ENCODE measurements at regions not wholly inside any gene's neighbourhood (a gene's known extent, or its start where the extent isn't known, plus 50 kb on each side); places are given as distances from the start of the nearest gene placed in this dataset.
"Not testable (repeated sequence)": the region's sequence is repeated elsewhere in the genome, so short reads cannot be mapped to it uniquely, and the experiment has no call there.

GRCh38 chr13:48808683-48809082 is 155.0 kb downstream of the CYSLTR2 start:
- DNase-seq (ENCODE audit: low read depth), result no peak

DNA sequence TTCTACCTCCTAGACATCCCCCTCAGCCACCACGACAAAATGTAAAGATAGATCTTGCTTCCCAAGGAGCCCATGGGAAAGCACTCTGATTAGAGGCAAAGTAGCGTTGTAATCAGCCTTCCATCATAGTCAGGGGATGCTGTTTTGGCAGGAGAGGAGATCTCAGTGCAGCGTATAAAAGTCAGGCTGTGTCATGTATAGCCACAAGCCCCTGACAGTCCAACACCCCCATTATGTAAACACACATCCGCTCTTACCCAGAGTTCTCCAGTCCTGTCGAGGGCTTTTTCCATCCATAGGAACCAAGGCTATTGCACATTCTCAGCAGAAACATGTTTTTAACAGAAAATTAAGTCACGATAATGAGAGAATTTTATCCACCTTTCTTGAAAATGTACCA is 156.3 kb downstream of the CYSLTR2 start:
- DNase-seq (ENCODE audit: low read depth), result no peak

- DNase-seq (ENCODE audit: low read depth), result no peak
Measured at GRCh38 chr13:48813518-48813917, 159.8 kb downstream of the CYSLTR2 start.

DNA sequence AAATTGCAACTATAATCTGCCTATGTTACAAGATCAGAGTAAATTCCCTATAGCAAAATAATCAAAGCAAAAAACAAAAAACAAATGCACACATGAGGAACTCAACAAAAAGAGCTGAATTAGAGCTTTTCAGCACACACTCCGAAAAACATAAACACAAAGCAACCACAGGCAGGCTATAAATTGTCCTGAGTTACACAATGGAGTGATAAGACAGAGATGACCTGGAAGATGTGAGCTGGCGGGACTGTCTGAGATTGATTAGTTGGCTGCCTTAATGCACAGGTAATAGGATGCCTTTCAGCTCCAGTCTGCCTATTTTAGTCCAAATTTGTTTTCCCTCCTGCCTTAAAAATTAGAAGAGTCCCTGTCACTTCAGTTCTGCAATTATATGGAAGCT is 159.0 kb upstream of the FNDC3A start:
- DNase-seq (ENCODE audit: low read depth), result no peak

DNA sequence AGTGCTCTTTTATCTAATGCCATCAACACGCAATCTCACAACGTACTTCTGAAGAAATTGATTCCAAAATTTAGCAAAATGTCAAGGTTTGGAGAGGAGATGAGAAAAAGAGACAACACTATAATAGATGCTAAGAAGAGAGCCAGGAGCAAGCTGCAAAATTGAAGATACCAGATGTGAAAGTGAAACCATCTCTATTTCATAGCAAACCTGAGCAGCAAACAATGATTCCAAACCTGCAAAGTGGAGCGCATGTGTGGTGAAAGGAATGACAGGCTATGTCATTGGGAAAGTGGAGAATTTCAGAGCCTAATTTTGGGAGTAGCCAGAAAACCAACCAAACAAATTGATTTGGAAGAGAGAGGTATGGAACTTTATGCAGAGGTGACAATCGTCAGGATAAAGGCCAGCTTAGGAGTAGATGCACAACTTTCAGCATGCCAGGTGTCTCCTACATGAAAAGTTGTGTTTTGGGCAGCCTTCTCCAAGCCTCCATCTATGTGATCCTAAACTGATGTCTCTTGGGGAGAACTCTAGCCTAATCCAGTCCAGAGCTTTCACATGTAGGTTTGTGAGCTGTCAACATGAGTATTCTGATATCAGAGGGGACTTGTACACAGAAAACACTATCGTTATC is 158.4 kb upstream of the FNDC3A start:
- no peak for DNase-seq (ENCODE audit: low read depth)

GRCh38 chr13:48818495-48819356 is 157.0 kb upstream of the FNDC3A start:
- peak; percentile 71 for DNase-seq (ENCODE audit: low read depth)

DNA sequence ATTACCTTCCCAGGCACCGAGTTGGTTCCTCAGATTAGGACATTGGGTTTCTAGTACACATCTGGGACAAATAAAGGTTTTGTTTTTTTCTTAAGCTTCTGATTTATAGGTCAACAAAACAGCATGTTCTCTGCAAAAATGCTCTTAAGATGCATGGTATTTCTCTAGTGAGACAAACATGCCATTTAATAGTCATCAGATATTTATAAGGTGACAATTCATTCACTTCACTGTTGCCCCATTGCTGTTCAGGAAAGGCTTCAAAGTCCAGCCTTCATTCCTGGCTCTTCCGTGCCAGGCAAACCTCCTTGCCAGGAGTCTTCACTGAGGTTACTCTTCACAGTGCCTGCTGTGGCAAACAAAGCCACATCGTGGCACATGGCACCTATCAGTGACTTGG is 156.3 kb upstream of the FNDC3A start:
- DNase-seq (ENCODE audit: low read depth), result no peak

- DNase-seq (ENCODE audit: low read depth), result no peak
Measured at GRCh38 chr13:48819899-48820298, 155.8 kb upstream of the FNDC3A start.

GRCh38 chr13:48823526-48823925 is 152.2 kb upstream of the FNDC3A start:
- not testable (repeated sequence) for DNase-seq (ENCODE audit: low read depth)

GRCh38 chr13:48826039-48826438 is 149.7 kb upstream of the FNDC3A start:
- no peak for DNase-seq (ENCODE audit: low read depth)

DNA sequence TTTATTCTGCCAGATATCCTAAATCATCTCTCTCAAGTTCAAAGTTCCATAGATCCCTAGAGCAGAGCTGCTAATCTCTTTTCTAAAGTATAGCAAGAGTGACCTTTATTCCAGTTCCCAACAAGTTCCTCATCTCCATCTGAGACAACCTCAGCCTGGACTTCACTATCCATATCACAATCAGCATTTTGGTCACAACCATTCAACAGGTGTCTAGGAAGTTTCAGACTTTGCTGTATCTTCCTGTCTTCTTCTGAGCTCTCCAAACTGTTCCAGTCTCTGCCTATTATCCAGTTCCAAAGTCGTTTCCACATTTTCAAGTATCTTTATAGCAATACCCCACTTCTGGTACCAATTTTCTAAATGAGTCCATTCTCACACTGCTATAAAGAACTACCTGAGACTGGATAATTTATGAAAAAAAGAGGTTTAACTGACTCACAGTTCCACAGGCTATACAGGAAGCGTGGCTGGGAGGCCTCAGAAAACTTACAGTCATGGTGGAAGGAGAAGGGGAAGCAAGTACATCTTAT is 148.7 kb upstream of the FNDC3A start:
- not testable (repeated sequence) for DNase-seq (ENCODE audit: low read depth)

DNA sequence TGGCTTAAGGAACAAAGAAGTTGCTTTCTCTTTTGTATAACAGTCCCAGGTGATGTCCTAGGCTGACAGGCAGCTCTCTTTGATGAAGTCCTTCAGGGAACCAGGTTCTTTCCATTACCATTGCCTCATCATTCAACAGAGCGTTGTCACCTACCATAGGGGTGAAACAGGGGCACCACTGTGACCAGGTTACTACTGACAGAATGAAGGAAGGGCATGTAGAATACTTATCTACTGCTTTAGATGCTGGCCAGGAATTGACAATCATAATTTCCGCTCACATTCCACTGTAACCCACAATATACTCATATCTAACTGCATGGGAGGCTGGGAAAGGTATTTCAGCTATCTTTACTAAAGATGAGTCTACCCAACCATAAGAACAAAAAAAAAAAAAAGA is 148.0 kb upstream of the FNDC3A start:
- DNase-seq (ENCODE audit: low read depth), result no peak

- no peak for DNase-seq (ENCODE audit: low read depth)
Measured at GRCh38 chr13:48828962-48829411, 146.7 kb upstream of the FNDC3A start.

DNA sequence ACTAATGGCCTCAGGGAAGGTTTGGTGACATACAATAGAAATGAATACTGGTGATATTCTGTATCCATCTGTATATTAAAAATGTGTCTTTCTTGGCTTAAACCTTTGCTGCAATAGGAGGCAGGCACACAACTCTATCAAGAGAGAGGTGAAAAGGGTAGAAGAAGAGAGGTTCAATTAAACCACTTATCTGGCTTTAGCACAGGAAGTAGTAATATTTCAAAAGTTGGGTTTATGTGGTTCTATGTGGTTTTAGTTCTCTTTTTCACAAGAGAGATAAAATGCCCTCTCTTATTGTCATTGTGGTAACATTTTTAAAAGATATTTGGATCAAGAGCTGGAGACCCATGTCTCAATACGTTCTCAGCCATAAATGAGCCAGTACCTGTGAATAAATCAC is 146.2 kb upstream of the FNDC3A start:
- DNase-seq (ENCODE audit: low read depth), result no peak

DNA sequence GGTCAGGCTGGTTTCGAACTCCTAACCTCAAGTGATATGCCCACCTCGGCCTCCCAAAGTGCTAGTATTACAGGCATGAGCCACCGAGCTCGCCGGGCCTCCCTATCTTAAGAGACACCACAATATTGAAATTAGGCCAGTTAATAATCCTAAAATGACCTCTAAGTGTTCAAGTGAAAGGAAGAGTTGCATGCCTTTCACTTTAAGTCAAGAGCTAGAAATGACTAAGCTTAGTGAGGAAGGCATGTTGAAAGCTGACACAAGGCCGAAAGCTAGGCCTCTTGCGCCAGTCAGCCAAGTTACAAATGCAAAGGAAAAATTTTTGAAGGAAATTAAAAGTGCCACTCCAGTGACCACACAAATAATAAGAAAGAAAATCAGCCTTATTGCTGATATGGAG is 144.5 kb upstream of the FNDC3A start:
- no peak for DNase-seq (ENCODE audit: low read depth)

- no peak for DNase-seq (ENCODE audit: low read depth)
Measured at GRCh38 chr13:48833412-48833811, 142.3 kb upstream of the FNDC3A start.

DNA sequence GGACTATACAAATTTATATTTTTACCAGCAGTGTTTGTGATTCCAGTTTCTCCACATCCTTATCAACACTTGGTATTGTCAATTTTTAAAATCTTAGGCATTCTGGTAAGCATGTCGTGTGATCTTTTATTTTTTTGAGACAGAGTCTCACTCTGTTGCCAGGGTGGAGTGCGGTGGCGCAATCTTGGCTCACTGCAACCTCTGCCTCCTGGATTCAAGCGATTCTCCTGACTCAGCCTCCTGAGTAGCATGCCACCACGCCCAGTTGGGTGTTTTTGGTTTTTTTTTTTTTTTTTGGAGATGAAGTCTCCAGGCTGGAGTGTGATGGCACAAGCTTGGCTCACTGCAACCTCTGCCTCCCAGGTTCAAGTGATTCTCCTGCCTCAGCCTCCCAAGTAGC is 140.4 kb upstream of the FNDC3A start:
- not testable (repeated sequence) for DNase-seq (ENCODE audit: low read depth)

DNA sequence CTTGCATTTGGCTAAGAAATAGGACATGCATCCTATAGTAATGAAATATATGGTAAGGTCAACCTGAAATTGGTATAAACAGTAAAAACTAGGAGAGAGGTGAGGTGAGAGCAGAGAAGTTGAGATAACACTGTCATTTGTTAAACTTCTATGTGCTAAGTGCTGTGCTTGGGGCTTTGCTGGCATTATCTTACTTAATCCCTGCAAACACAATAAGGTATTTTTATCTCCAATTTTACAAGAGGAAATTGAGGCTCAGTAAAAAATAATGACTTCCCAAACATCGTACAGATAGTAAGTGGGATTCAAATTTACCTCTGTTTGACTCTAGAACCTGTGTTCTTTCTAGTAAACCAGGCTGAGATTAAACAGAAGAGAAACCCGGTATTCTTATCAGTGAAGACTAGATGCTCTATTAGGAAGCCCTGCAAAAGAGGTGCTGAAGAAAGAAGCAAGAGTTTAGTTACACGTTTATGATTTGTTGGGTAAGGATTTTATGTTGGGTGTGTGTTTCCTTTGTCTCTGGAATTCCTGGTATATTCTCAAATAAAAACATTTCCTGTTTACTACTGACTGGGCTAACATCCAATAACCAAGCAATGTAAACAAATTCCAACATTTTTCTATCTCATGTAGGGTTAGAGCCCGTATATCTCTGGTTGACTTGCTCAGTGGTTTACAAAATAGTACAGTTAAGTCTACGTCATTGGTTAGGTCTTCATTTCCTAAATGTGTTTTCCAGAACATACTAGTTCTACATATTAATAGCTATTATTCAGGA is 137.3 kb upstream of the FNDC3A start:
- DNase-seq (ENCODE audit: low read depth), result no peak

DNA sequence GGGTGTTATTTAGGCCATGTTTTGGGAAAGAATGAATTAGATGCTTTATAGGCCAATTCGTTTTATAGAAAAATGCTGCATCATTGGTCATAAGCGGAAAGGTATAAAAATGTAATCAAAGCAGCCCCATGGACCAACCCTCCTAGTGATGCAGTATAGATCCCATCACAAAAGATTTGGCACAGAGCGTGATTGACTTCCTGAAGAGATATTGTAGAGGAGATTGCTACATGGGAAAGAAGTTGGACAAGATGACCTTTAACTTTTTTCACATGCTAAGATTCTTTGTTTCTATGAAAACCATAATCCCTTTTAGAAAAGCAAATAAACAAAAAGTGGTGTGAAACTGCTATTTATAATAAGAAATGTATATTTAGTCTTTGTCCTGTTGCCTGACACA is 136.5 kb upstream of the FNDC3A start:
- DNase-seq (ENCODE audit: low read depth), result no peak

DNA sequence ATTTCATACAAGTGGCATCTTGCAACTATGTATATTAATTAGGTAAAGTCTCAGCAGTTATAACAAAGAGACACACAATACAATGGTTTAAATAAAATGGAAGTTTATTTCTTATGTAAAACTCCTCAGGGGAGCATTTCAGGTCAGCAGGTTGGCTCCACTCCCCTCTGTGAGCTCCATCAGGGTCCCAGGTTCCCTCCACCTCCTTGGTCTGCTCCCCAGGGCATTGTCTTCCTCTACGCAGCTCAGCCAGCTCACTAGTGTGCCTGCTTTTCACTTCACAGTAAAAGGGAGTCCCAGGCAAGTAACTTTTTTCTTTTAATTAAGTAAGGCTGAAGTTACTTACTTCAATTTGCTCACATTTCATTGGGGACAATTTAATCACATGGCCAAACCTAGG is 135.3 kb upstream of the FNDC3A start:
- DNase-seq (ENCODE audit: low read depth), result no peak

DNA sequence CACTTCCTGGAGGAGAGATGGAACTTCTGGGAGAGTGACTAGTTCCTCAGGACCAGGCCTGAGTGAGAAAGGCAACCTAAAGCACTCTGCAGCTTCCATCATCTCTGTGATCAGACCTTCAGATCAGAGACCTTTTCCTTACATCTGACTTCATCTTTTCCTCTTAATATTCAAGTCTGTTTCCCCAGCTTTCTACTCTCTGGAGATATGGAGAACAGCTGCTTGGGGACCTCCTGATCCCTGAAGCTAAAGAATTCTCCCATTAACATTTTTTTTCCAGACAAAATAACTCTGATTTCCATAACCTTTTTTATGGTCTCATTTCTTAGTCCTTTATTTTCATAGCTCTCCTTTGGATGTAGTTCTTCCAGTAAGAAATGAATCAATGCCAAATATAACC is 133.4 kb upstream of the FNDC3A start:
- DNase-seq (ENCODE audit: low read depth), result no peak

GRCh38 chr13:48843630-48844380 is 131.9 kb upstream of the FNDC3A start:
- DNase-seq (ENCODE audit: low read depth), result no peak

Data from HS-27A (cell line).